Stimulated activated CD4-positive, alpha-beta T cell treated with anti-CD3 and anti-CD28 coated beads, TNF-alpha, amount 100 ng/mL, for 48 hours (primary cell): ENCODE measurements at regions not wholly inside any gene's neighbourhood (a gene's known extent, or its start where the extent isn't known, plus 50 kb on each side); places are given as distances from the start of the nearest gene placed in this dataset.

ENCODE experiments used
- DNase-seq, 3 donors: peaks; one replicate each; pipeline ENCODE4 v3.0.0-alpha.2; 2020; ENCODE audit warnings: low read depth in 3 of 3

DNA sequence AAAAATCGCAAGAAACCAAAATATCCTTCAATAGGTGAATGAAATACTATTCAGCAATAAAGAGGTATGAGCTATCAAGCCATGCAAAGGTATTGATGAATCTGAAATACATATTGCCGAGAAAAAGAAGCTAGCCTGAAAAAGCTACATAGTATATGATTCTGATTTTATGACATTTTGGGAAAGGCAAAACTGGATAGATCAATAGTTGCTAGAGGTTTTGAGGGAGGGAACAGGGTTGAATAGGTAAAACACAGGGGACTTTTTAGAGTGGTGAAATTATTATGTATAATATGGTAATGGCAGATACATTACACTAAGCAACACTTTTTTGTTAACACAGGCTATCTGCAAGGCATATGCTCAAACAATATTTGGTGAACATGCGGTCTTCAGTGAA is 327.6 kb upstream of the ADAMTSL1 start:
- DNase-seq: no peak

DNA sequence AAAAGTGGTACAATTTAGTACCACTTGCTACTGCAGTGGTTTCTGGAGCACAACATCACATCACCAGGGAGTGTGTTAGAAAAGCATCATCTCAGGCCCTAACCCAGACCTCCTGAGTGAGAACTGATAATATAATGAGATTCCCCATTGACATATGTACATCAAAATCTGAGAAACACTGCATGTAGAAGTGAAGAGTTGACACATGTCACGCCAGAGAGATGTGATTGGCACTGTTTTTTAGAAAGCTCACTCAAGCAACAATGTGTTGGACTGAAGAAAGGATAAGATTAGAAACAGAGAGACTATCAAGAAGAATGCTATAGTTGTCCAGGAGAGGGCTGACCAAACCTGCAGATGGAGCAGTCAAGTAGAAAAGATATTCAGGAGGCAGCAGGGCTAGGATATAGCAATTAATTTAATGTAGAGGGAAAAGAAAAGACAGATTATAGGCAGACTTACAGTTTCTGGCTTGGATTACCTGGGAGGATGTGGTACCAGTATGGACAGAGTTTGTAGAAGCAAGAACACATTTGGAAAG is 324.4 kb upstream of the ADAMTSL1 start:
- DNase-seq: no peak

- DNase-seq: no peak
Observed at GRCh38 chr9:18154661-18155060, 319.3 kb upstream of the ADAMTSL1 start.

DNA sequence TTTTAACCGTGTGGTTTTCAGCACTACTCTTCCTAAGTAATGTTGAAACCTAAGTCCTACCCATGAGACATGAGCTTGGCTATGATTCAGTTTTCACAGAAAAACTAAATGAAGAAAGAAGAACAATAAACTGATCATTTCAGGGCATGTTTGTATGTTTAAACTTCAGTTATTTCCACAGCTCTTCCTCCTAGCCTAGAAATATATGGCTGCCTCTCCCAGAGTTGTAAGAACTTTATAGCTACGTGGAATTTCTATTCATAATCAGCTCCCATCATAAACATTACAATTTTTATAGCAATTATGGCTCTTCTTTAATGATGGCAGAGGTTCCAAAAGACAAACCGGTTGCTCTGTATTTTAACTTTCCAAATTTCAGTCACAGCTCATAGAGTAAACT is 314.7 kb upstream of the ADAMTSL1 start:
- no peak for DNase-seq

GRCh38 chr9:18163146-18163545 is 310.8 kb upstream of the ADAMTSL1 start:
- DNase-seq: no peak

DNA sequence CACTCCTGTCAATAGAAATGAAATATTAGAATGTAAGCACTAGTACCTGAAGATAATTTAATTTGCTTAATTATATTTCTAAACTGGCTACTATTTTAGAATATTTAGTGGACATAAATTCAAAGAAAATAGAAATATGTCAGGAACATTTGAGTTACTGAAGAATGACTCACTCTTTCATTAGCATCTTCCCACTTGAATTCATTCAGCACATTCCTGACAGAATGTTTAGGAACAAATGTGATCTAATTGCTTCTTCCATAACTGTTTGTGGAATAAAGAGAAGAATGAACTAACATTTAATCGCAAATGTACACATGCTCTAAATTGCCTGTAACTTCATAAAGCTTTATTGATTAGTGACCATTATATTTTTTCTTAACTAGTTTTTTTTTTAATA is 306.2 kb upstream of the ADAMTSL1 start:
- DNase-seq: no peak

DNA sequence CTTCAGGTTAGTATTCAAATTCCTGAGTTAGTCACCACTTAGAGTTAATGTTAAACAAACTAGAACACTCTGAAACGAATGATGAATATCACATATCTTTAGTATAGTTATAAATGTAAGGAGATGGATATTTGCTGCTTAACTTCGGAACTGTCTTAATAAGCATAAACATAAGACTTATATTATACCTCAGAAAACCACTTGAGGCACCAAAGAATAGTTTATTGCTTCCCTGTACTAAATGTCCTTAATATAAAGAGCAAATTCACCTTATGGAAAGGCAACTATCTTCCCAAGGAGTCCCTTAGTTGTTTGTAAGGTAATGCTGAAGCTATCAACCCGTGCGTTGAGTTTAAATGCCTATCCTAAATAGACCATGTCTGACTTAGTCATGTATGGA is 300.0 kb upstream of the ADAMTSL1 start:
- DNase-seq: no peak

- DNase-seq: no peak
Observed at GRCh38 chr9:18182636-18183035, 291.3 kb upstream of the ADAMTSL1 start.

GRCh38 chr9:18183974-18184373 is 290.0 kb upstream of the ADAMTSL1 start:
- no peak for DNase-seq

- DNase-seq: no peak
Observed at GRCh38 chr9:18184401-18184800, 289.6 kb upstream of the ADAMTSL1 start.

- DNase-seq: no peak
Observed at GRCh38 chr9:18185196-18185595, 288.8 kb upstream of the ADAMTSL1 start.

DNA sequence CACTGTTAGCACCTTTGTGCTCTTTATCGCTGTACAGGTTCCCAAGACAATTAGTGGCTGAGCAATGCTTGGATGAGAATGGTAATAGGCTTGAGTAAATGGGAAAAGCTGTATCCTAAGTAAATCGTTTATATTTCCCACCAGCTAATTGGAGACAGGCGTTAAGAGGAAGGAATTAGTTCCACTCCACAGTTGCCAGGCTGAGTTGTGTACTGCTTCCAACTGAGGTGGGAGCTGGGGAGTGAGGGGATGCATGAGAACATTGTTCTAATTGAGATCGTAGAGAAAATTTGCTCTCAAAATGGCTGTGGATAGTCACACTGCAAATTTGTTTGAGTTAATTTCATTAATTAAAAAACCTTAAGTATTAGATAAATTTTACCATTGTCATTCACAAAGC is 285.0 kb upstream of the ADAMTSL1 start:
- DNase-seq: no peak

- DNase-seq: no peak
Observed at GRCh38 chr9:18189871-18190670, 283.9 kb upstream of the ADAMTSL1 start.

DNA sequence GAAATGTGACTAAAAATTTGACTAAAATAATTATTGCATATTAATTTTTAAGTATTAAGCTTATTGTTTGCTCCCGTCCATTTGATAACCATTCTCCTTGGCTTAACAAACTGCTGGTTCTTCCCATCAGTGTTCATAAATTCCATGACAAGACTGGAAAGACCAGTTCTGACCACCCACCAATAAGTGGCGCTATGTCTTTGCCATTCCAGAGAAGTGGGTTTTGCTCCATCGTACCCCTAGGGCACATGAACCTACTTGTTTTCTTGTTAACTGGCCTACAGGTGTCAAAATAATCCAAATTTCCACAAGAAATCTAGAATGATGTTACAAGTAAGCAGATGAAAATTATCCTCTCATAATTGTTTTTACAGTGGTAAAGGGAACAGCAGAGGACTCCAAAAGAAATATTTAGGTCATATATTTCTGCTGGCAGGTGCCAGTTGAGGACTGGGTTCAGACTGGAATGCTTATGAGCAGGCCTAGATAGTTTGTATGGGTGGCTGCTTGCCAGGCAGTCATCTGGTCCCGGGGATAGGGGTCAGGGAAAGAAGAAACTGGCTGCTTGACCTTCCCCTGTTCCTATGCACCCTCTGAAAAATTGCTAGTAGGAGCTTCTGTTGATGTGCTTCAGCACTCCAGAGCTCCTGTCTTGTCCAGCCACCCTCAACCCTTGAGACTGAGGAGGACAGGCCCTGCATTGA is 283.1 kb upstream of the ADAMTSL1 start:
- DNase-seq: no peak

DNA sequence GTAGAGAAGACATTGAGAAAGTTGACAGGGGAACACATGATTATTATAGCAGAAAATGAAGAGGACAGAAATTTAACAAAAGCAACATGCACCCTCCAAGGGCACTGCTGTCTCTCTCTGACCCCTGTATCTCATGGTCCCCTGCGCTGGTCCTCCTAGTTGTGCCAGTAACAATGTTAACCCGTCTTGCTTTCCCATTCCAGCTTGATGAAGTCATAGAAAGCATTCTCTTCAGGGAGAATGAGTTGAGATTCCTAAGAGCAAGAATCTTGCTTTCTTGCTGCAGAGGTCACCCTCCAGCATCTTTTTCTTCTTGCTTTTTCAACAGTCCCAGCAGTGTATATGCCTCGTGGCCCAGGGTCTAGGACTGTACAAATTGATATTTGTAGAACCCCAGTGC is 279.6 kb upstream of the ADAMTSL1 start:
- DNase-seq: no peak

DNA sequence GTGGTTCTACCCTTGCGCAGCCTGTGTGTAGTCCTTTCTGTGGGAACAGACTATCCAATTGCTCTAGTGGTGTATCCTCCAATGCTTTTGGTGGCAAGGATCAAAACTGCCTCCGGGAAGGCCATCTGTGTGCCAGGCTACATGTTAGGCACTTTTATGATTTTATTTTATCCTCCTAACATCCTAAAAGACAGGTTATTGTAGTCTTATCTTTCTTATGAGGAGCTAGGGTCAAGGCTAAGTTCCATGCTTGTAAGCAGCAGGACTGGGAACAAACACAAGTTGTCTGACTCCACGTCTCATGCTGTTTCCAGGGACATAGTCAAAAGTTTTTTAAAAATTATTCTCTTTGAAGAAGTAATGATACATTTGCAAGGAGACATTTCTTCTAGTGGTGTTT is 278.7 kb upstream of the ADAMTSL1 start:
- no peak for DNase-seq

GRCh38 chr9:18202924-18203323 is 271.0 kb upstream of the ADAMTSL1 start:
- DNase-seq: no peak

DNA sequence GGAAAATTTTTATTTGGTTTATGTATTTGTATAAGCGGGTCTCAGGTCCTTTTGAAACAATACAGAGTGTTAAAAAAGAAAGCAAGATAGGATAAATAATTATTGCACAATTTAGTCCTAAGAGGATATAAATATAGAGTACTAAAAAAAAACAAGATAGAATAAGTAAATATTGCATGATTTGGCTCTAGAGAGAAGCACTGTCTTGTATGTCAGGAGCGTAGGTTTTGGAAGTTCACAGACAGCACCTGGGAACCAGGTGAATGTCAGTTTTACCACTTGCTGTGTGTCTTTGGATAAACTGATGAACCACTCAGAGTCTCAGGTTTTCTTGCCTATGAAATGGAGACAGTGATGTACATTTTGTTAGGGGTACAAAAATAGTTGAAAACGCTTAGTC is 266.2 kb upstream of the ADAMTSL1 start:
- DNase-seq: no peak

- no peak for DNase-seq
Observed at GRCh38 chr9:18208166-18209059, 265.5 kb upstream of the ADAMTSL1 start.

GRCh38 chr9:18215626-18216025 is 258.3 kb upstream of the ADAMTSL1 start:
- DNase-seq: no peak

GRCh38 chr9:18216376-18216775 is 257.6 kb upstream of the ADAMTSL1 start:
- DNase-seq: no peak

GRCh38 chr9:18228101-18228500 is 245.9 kb upstream of the ADAMTSL1 start:
- DNase-seq: no peak
